GM21447 (cell line): ENCODE measurements at regions not wholly inside any gene's neighbourhood (a gene's known extent, or its start where the extent isn't known, plus 50 kb on each side); places are given as distances from the start of the nearest gene placed in this dataset.

Experiments used
- ATAC-seq: cut with Tn5 transposase; IDR thresholded peaks from one replicate; pipeline ENCODE4 v1.9.1; 2021; ENCODE audit not compliant: unreplicated experiment

DNA sequence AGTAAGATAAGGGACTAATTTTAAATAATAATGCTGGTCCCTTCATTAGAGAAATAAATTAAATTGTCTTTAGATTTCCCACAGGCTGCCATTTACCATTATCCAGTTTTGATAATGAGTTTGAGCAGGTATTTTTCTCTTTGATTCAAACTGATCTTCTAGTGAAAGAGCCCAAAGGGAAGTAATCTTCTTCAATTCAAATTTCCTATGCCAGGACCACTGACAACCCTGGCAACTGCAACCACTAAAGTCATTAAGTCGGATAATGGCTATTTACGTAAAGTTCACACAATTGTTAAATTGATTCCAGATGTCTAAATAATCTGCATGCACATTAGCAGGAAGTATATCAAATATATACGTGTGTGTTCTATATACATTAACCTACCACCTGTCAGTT is 399.3 kb downstream of the PTPRC start:
- ATAC-seq: no peak

DNA sequence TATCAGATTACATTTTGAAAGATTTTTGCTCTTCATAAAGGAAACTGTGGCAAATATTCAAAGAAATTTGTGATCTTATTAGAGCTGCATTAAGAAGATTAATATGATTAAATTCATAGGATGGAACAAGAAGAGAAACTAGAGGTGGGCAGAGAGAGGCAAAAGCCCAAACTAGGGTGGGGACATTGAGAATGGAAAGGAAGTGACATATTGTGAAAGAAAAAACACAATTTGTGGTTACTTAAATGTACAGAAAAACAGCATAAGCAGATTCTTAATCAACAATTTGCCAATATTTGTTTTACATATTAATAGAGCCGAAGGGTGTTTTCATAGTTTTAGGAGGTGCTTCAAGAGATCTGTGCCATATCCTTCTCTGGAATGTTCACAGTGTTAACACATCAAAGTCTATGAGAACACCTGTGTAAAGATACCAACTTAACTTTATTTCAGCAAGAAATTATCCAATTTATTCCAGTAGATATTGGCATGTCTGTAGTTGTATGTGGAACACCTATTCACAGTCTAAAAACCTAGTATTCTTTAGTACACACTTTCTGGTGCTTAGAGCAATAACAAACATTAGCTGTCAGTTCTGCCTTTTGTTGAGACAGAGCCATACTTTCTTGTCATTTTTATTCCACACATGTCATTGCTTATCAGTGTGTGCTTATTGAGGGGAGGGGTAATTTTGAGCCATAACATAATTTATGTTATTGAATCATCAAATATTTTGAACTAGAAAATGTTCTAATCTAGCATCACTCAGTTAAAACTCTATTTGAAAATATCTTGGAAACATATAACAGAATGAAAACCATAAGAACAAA is 401.5 kb downstream of the PTPRC start:
- ATAC-seq: no peak

DNA sequence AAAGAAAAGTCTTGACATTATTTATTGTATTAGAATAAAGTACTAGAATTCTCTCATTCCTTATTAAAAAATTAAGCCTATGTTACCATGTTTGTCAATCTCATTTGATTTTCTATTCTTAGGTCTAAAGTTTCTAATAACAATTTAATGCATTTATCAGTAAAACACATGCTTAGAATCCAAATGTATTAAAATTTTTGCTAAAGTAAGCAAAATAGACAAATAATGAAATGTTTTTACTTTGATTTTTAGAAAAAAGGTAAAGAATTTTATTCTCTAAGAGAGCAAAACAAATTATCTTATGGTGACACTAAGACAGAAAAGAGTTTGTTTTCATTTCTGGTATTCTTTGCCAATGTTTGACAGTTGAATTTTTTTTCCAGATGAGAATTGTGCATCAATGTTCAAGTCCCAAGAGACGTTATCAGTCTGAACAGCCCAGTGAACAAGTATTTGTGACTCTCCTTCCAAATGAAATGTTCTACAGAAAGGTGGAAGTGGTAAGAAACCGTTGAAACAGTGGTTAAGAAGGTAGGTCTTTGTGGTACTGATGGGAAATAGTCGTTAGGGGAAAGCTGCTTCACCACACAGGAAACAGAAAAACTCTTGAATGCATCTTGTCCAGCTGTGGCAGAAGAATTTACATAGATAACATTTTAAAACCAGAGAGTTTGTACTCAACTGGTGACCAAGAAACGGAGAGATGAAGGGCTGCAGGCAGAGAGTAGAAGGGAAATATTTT is 402.5 kb downstream of the PTPRC start:
- ATAC-seq: peak; percentile 98

DNA sequence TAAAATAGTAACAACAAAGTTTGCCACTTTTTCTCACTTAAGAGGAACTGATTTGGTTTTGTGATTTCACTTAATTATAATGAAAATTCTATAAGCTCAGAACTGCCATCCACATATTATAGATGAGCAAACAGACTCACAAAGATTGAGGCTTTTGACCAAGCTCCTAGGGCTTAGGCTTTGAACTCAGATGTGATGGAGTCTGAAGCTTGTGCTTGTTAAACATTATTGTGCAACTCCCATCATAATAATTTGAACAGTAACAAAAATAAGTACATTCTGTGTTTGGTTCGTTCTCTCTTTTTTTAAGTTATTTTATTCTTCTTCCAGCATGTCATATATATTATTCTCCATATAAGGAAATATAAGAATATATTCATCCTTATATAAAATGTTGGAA is 403.4 kb downstream of the PTPRC start:
- ATAC-seq: no peak

DNA sequence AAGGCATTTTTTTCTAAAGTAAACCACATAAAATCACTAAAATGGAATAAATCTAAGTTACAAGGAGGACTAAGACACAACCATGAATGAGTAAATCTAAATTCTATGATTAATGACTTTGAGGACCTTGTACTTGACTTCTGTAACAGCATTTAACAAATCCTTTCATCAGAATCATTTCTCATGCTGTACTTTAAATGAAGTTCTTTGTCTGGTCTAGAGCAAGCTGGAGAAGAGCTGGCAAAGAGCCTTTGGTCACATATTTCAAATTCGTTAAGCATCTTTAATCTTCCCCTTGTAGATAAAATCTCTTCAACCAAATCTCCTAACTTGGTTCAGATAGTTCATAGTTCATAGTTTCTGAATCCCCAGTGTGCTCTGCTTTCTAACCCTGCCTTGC is 405.4 kb downstream of the PTPRC start:
- no peak for ATAC-seq

- no peak for ATAC-seq
Measured at GRCh38 chr1:199046618-199047017, 407.8 kb downstream of the PTPRC start.

DNA sequence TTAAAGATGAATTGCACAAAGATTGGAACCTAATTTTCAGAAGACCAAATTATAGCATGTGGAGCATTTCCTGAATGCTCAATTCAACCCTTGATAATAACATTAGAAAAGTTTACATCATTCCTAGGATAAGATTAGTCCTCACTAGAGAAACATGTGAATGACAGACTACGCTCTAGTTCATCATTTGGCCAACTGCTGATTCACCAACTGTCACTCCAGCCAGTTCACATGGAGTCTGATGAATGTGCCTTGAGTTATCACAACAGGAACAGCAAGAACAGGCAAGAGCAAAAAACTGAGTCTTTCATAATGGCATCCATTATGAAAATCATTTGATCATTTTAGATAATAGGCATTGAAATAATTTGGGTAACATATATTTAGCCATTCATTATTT is 415.9 kb downstream of the PTPRC start:
- ATAC-seq: no peak

GRCh38 chr1:199057322-199057721 is 418.5 kb downstream of the PTPRC start:
- no peak for ATAC-seq

GRCh38 chr1:199058281-199058680 is 419.4 kb downstream of the PTPRC start:
- ATAC-seq: no peak

GRCh38 chr1:199064971-199065370 is 426.1 kb downstream of the PTPRC start:
- ATAC-seq: no peak

DNA sequence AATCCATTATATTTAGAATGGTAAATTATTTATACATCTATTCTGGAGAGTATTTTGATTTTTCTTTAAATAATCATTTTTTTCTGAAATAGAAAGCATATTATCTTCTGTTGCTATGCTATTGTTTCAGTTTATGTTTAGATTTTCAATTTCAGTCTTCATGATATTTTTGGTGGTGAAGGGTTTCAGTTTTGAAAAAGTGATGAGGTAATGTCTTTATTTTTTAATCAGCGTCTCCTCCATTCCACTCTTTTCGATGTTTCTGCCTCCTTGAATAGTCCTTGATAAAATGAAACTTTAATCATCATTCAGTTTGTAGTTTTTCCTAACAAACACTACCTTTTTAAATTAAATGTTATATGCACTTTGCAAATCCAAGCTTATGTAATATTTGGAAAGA is 428.6 kb downstream of the PTPRC start:
- peak; percentile 97 for ATAC-seq

GRCh38 chr1:199071080-199071479 is 432.2 kb downstream of the PTPRC start:
- no peak for ATAC-seq

DNA sequence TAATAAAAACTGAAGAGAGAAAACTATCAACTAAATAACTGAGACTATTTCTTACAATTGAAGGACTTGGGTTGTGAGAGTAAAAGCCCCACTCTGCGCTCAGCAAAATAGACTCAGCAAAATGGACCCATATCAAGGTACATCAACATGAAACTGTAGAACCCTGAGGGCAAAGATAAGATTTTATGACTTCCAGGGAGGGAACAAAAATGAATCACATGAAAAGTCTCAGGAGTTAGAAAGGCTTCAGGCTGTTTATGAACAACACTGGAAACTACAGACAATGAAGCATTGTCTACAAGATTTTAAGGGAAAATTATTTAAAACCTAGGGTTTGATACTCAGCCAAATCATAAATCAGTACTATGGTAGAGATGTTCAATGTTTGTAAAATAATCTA is 434.3 kb downstream of the PTPRC start:
- no peak for ATAC-seq

- ATAC-seq: no peak
Measured at GRCh38 chr1:199075792-199076191, 437.0 kb downstream of the PTPRC start.

GRCh38 chr1:199079994-199080393 is 441.2 kb downstream of the PTPRC start:
- ATAC-seq: no peak

GRCh38 chr1:199081739-199082138 is 442.9 kb downstream of the PTPRC start:
- ATAC-seq: peak; percentile 75

GRCh38 chr1:199082778-199083389 is 444.0 kb downstream of the PTPRC start:
- ATAC-seq: no peak

- no peak for ATAC-seq
Measured at GRCh38 chr1:199083680-199084079, 444.8 kb downstream of the PTPRC start.

GRCh38 chr1:199084293-199084692 is 445.5 kb downstream of the PTPRC start:
- ATAC-seq: no peak

DNA sequence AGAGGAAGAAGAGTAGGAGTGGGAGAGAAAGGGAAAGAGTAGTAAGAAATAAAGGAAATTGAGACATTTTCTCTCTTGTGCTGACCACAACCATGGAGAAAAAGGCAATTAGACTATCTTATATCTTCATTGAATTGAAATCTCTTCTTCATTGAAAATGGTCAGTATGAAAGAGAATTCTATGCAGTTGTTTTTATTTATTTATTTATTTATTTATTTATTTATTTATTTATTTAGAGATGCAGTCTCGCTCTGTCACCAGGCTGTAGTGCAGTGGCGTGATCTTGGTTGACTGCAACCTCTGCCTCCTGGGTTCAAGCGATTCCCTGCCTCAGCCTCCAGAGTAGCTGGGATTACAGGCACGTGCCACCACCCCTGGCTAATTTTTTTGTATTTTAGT is 447.1 kb downstream of the PTPRC start:
- ATAC-seq: no peak

GRCh38 chr1:199087144-199087543 is 448.3 kb downstream of the PTPRC start:
- ATAC-seq: no peak
